Mesenchymal stem cell (in vitro differentiated cells and primary cell): ENCODE measurements at regions not wholly inside any gene's neighbourhood (a gene's known extent, or its start where the extent isn't known, plus 50 kb on each side); places are given as distances from the start of the nearest gene placed in this dataset.

Source experiments
- DNase-seq: peaks from one replicate; pipeline ENCODE4 v3.0.0-alpha.2; 2013
- H2AFZ ChIP-seq: one replicate; pipeline ENCODE4 v1.6.1; 2013; ENCODE audit warnings: low read depth, mild to moderate bottlenecking, control low read depth, inconsistent platforms, low read length, moderate library complexity
- H2AK5ac ChIP-seq: 2 replicates; pipeline ENCODE4 v1.6.1; 2013; ENCODE audit warnings: low read length, moderate library complexity, mild to moderate bottlenecking, inconsistent platforms; ENCODE audit not compliant: severe bottlenecking
- H2BK120ac ChIP-seq: one replicate; pipeline ENCODE4 v1.6.1; 2013; ENCODE audit warnings: low read depth, mild to moderate bottlenecking, inconsistent platforms, low read length, moderate library complexity
- H2BK12ac ChIP-seq, 2 experiments: one replicate each; pipeline ENCODE4 v1.6.1; 2013; ENCODE audit warnings: inconsistent platforms in 2 of 2, low read length in 2 of 2, mild to moderate bottlenecking in 2 of 2, moderate library complexity in 2 of 2, control low read depth in 1 of 2
- H2BK15ac ChIP-seq: one replicate; pipeline ENCODE4 v1.6.1; 2013; ENCODE audit warnings: mild to moderate bottlenecking, low read depth, inconsistent platforms; ENCODE audit not compliant: poor library complexity, severe bottlenecking
- H2BK5ac ChIP-seq: 2 replicates; pipeline ENCODE4 v1.6.1; 2013; ENCODE audit warnings: low read depth, mild to moderate bottlenecking, low read length, control low read depth, inconsistent platforms; ENCODE audit not compliant: poor library complexity, severe bottlenecking
- H3K14ac ChIP-seq, 2 experiments: one replicate each; pipeline ENCODE4 v1.6.1; 2013; ENCODE audit warnings: inconsistent platforms in 2 of 2, low read length in 2 of 2, control low read depth in 1 of 2, mild to moderate bottlenecking in 1 of 2, moderate library complexity in 1 of 2
- H3K18ac ChIP-seq, 2 experiments: one replicate each; pipeline ENCODE4 v1.6.1; 2013; ENCODE audit warnings: inconsistent platforms in 2 of 2, low read length in 2 of 2, control low read depth in 1 of 2, low read depth in 1 of 2, mild to moderate bottlenecking in 1 of 2
- H3K23ac ChIP-seq, 2 experiments: one replicate each; pipeline ENCODE4 v1.6.1; 2013; ENCODE audit warnings: inconsistent platforms in 2 of 2, low read length in 2 of 2, mild to moderate bottlenecking in 2 of 2, moderate library complexity in 2 of 2, control low read depth in 1 of 2
- H3K27ac ChIP-seq: 2 replicates; pipeline ENCODE4 v1.5.1; 2013; ENCODE audit warnings: mild to moderate bottlenecking, moderate library complexity, low read length, control low read depth, inconsistent platforms; ENCODE audit not compliant: poor library complexity, severe bottlenecking
- H3K27me3 ChIP-seq, 2 experiments: 2 replicates each; pipeline versions ENCODE4 v1.6.1 to v1.7.0; 2013; ENCODE audit warnings: low read length in 2 of 2, mild to moderate bottlenecking in 2 of 2, moderate library complexity in 2 of 2, control low read depth in 1 of 2, inconsistent platforms in 1 of 2; ENCODE audit not compliant: control insufficient read depth in 1 of 2, insufficient read depth in 1 of 2
- H3K36me3 ChIP-seq, 2 experiments: 2 replicates each; pipeline versions ENCODE4 v1.6.1 to v1.7.0; 2013; ENCODE audit warnings: low read length in 2 of 2, control low read depth in 1 of 2, inconsistent platforms in 1 of 2, low read depth in 1 of 2, mild to moderate bottlenecking in 1 of 2; ENCODE audit not compliant: insufficient read depth in 2 of 2, control insufficient read depth in 1 of 2
- H3K4ac ChIP-seq, 2 experiments: one replicate each; pipeline ENCODE4 v1.6.1; 2013; ENCODE audit warnings: inconsistent platforms in 2 of 2, low read length in 2 of 2, mild to moderate bottlenecking in 2 of 2, moderate library complexity in 2 of 2, control low read depth in 1 of 2, low read depth in 1 of 2
- H3K4me1 ChIP-seq: 2 replicates; pipeline ENCODE4 v1.6.1; 2013; ENCODE audit warnings: low read depth, low read length, control low read depth; ENCODE audit not compliant: control insufficient read depth, insufficient read depth
- H3K4me2 ChIP-seq: 2 replicates; pipeline ENCODE4 v1.6.1; 2013; ENCODE audit warnings: low read length, mild to moderate bottlenecking, inconsistent platforms; ENCODE audit not compliant: poor library complexity, severe bottlenecking
- H3K4me3 ChIP-seq, 2 experiments: 2 replicates each; pipeline versions ENCODE4 v1.5.1 to v1.7.0; 2013; ENCODE audit warnings: low read length in 2 of 2, mild to moderate bottlenecking in 2 of 2, control low read depth in 1 of 2, low read depth in 1 of 2; ENCODE audit not compliant: insufficient read depth in 1 of 2
- H3K79me1 ChIP-seq: replicated peaks from 2 replicates; pipeline ENCODE4 v1.6.1; 2013; ENCODE audit warnings: mild to moderate bottlenecking, control low read depth, low read length, inconsistent platforms; ENCODE audit not compliant: poor library complexity, severe bottlenecking
- H3K9ac ChIP-seq: 2 replicates; pipeline ENCODE4 v1.7.0; 2013; ENCODE audit warnings: mild to moderate bottlenecking, low read length, moderate library complexity
- H3K9me3 ChIP-seq: 2 replicates; pipeline ENCODE4 v1.7.0; 2013; ENCODE audit warnings: mild to moderate bottlenecking, low read length; ENCODE audit not compliant: control insufficient read depth
- H4K8ac ChIP-seq: one replicate; pipeline ENCODE4 v1.6.1; 2013; ENCODE audit warnings: inconsistent platforms, mild to moderate bottlenecking, low read length, moderate library complexity
- H4K91ac ChIP-seq: one replicate; pipeline ENCODE4 v1.6.1; 2013; ENCODE audit warnings: mild to moderate bottlenecking, low read length, inconsistent platforms
- WGBS: methylation state at CpG from one replicate; pipeline ENCODE4 v1.1.7; 2013; ENCODE audit warnings: mixed read lengths; 5-methylcytosine and 5-hydroxymethylcytosine counted together

- WGBS: 8% methylated on average over 1 of the region's 3 CpGs
Measured at GRCh38 chr18:67938660-67939059, 422.1 kb upstream of the DSEL start.

GRCh38 chr18:67935638-67936037 is 419.1 kb upstream of the DSEL start:
- Histone ChIP-seq H3K27ac (no peak overlapping the region), H3K36me3 (no peaks in the 10 kb centered on the region), H2BK5ac (no peak overlapping the region), H3K79me1 (no peaks in the 10 kb centered on the region), H2BK15ac (no peak overlapping the region), H3K9ac (no peak overlapping the region), H4K8ac (no peak overlapping the region), H3K4me2 (no peak overlapping the region), H2BK120ac (no peak overlapping the region), H3K4me3 (no peak overlapping the region), H3K14ac (no peak overlapping the region), H2BK12ac (no peak overlapping the region), H4K91ac (no peak overlapping the region), H2AFZ (no peak overlapping the region), H3K9me3 (peaks cover 5% of the 10 kb centered on the region), H3K23ac (no peak overlapping the region), H3K4ac (no peak overlapping the region), H2AK5ac (no peak overlapping the region), H3K18ac (no peak overlapping the region), H3K4me1 (no peaks in the 10 kb centered on the region), H3K27me3 (no peaks in the 10 kb centered on the region)
- no peak for DNase-seq
- WGBS: 100% methylated on average over 1 of the region's 3 CpGs

More at GRCh38 chr18:67938660-67939059, 422.1 kb upstream of the DSEL start:
- no peak overlapping the region for H3K4me2 ChIP-seq
- H2AK5ac ChIP-seq: no peak overlapping the region
- no peaks in the 10 kb centered on the region for H3K27me3 ChIP-seq
- peaks cover 5% of the 10 kb centered on the region for H3K9me3 ChIP-seq
- H2BK5ac ChIP-seq: no peak overlapping the region
- H2BK15ac ChIP-seq: no peak overlapping the region
- peak; percentile 82 for DNase-seq
- no peak overlapping the region for H3K14ac ChIP-seq
- no peaks in the 10 kb centered on the region for H3K36me3 ChIP-seq
- H3K27ac ChIP-seq: no peak overlapping the region
- no peaks in the 10 kb centered on the region for H3K79me1 ChIP-seq
- no peak overlapping the region for H3K4me3 ChIP-seq
- H3K4ac ChIP-seq: no peak overlapping the region
- no peak overlapping the region for H3K23ac ChIP-seq
- no peak overlapping the region for H2BK120ac ChIP-seq
- H3K18ac ChIP-seq: no peak overlapping the region
- no peak overlapping the region for H4K8ac ChIP-seq
- H2AFZ ChIP-seq: no peak overlapping the region
- no peaks in the 10 kb centered on the region for H3K4me1 ChIP-seq
- no peak overlapping the region for H3K9ac ChIP-seq
- no peak overlapping the region for H2BK12ac ChIP-seq
- no peak overlapping the region for H4K91ac ChIP-seq

- no peak overlapping the region for H2BK15ac ChIP-seq
- no peak overlapping the region for H3K4me2 ChIP-seq
- no peak for DNase-seq
- no peak overlapping the region for H3K14ac ChIP-seq
- H3K23ac ChIP-seq: no peak overlapping the region
- no peak overlapping the region for H3K27ac ChIP-seq
- H2AK5ac ChIP-seq: no peak overlapping the region
- no peak overlapping the region for H4K8ac ChIP-seq
- H3K9me3 ChIP-seq: no peaks in the 10 kb centered on the region
- WGBS: no CpG with 5 or more reads among the region's 1 CpG
- H3K4ac ChIP-seq: no peak overlapping the region
- no peak overlapping the region for H2AFZ ChIP-seq
- no peak overlapping the region for H3K9ac ChIP-seq
- H3K18ac ChIP-seq: no peak overlapping the region
- no peak overlapping the region for H2BK12ac ChIP-seq
- no peaks in the 10 kb centered on the region for H3K4me1 ChIP-seq
- H3K27me3 ChIP-seq: no peaks in the 10 kb centered on the region
- H4K91ac ChIP-seq: no peak overlapping the region
- H2BK5ac ChIP-seq: no peak overlapping the region
- no peak overlapping the region for H3K4me3 ChIP-seq
- H2BK120ac ChIP-seq: no peak overlapping the region
- no peaks in the 10 kb centered on the region for H3K79me1 ChIP-seq
- no peaks in the 10 kb centered on the region for H3K36me3 ChIP-seq
Measured at GRCh38 chr18:67933271-67933670, 416.8 kb upstream of the DSEL start.

GRCh38 chr18:67932271-67932670 is 415.8 kb upstream of the DSEL start:
- Histone ChIP-seq H3K4ac (no peak overlapping the region), H3K18ac (no peak overlapping the region), H3K23ac (no peak overlapping the region), H3K4me1 (no peaks in the 10 kb centered on the region), H3K4me3 (no peak overlapping the region), H2AK5ac (no peak overlapping the region), H3K27ac (no peak overlapping the region), H2BK12ac (no peak overlapping the region), H3K9ac (no peak overlapping the region), H3K79me1 (no peaks in the 10 kb centered on the region), H2BK120ac (no peak overlapping the region), H3K27me3 (no peaks in the 10 kb centered on the region), H3K14ac (no peak overlapping the region), H2BK5ac (no peak overlapping the region), H4K91ac (no peak overlapping the region), H3K9me3 (no peaks in the 10 kb centered on the region), H3K4me2 (no peak overlapping the region), H2AFZ (no peak overlapping the region), H4K8ac (no peak overlapping the region), H2BK15ac (no peak overlapping the region), H3K36me3 (no peaks in the 10 kb centered on the region)
- no peak for DNase-seq
- WGBS: no CpG with 5 or more reads among the region's 2 CpGs
